HG02884 (cell line): ENCODE measurements at regions not wholly inside any gene's neighbourhood (a gene's known extent, or its start where the extent isn't known, plus 50 kb on each side); places are given as distances from the start of the nearest gene placed in this dataset.
A peak's percentile ranks its signal among the peaks of the same experiment; 100 is the strongest.
"Not testable (repeated sequence)": the region's sequence is repeated elsewhere in the genome, so short reads cannot be mapped to it uniquely, and the experiment has no call there.

Experiments used
- ATAC-seq: cut with Tn5 transposase; IDR thresholded peaks from one replicate; pipeline ENCODE4 v1.9.1; 2021; ENCODE audit warnings: mild to moderate bottlenecking, moderate library complexity; ENCODE audit not compliant: unreplicated experiment

DNA sequence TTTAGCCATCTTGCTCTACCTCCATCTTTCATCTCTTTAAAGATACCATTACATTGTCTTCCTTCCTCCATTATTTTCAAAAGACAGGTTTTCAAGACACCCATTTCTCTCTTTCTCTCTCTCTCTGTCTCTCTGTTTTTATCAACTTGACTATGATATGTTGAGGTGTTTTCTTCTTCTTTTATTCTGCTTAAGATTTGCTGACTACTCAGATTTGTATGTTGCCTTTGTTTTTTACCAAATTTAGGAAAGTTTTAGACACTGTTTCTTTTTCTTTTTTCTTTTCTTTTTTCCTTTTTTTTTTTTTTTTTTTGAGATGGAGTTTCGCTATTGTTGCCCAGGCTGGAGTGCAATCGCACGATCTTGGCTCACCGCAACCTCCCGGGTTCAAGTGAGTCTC lies 647.5 kb upstream of the VRK2 start:
- ATAC-seq: no peak

- no peak for ATAC-seq
Measured at GRCh38 chr2:57402096-57402495, 644.5 kb upstream of the VRK2 start.

DNA sequence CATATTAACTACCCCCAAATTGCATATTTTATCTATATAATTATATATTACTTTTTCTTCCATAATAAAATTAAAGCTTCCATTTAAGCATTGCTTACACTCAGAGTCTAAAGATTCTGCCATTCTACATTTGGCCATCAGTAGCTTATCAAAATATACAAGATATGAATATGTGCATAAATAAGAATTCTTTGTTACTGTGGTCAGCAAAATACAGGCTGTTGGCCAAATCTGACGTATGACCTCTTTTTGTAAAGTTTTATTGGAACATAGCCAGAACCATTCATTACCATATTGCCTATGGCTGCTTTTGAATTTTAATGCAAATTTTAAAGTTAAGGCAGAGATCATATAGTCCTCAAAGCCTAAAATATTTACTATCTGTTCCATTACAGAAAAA lies 643.9 kb upstream of the VRK2 start:
- no peak for ATAC-seq

GRCh38 chr2:57407772-57408201 lies 638.8 kb upstream of the VRK2 start:
- ATAC-seq: no peak

DNA sequence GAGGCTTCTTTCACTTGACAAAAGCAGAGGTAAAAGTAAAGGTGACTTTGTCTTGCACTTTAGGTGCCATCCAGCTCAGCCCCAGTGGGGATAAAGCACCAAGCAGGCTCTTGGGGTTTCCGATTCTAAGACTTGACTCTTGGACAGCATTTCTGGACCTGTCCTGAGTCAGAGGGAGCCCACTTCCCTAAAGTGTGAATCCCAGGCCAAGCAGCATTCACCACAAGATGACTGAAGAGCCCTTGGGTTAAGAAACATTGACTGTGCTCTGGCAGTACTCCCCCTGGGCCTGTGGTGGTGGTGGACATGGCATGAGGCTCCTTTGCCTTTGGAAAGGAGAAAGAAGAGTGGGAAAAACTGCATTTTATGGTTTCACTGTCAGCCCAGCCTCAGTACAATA lies 638.0 kb upstream of the VRK2 start:
- no peak for ATAC-seq

- no peak for ATAC-seq
Measured at GRCh38 chr2:57417007-57417406, 629.6 kb upstream of the VRK2 start.

GRCh38 chr2:57418859-57419346 lies 627.7 kb upstream of the VRK2 start:
- ATAC-seq: not testable (repeated sequence)

GRCh38 chr2:57429831-57430230 lies 616.8 kb upstream of the VRK2 start:
- ATAC-seq: peak; percentile 55

- ATAC-seq: no peak
Measured at GRCh38 chr2:57432528-57432927, 614.1 kb upstream of the VRK2 start.

- ATAC-seq: no peak
Measured at GRCh38 chr2:57434441-57434840, 612.2 kb upstream of the VRK2 start.

GRCh38 chr2:57434972-57435371 lies 611.6 kb upstream of the VRK2 start:
- ATAC-seq: no peak

DNA sequence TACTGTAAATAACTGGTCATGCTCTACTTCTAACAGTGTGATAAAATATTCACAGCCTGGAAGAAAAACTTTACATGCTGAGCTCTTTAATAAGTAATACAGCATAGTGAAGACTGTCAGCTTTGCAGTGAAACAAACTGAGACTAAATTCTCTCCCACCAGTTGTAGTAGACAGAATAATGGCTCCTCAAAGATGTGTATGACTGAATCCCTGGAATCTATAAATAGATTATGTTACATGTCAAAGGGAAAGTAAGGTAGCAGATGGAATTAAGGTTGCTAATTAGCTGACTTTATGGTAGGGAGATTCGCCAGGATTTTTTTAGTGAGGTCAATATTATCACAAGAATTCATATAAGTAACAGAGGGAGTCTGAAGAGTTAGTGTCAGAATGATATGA lies 609.5 kb upstream of the VRK2 start:
- no peak for ATAC-seq

- no peak for ATAC-seq
Measured at GRCh38 chr2:57440437-57440836, 606.2 kb upstream of the VRK2 start.

DNA sequence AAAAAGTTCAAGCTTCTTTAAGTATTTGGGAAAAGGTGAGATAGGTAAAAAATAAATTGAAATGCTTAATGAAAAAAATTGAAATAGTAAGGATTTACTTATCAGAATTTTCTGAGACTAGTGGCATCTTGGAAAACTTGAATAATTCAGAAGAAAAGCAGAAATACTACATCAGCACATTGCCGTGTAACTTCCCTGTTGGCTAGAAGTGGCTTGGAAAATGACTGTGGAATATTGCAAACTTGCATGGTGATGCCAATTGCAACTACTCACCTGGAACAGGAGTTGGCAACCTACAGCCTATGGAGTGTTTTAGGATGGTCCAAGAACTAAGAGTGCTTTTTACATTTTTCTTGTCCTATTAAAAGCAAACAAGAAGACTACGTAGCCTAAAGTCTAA lies 603.5 kb upstream of the VRK2 start:
- ATAC-seq: no peak

- no peak for ATAC-seq
Measured at GRCh38 chr2:57443973-57444521, 602.6 kb upstream of the VRK2 start.

GRCh38 chr2:57444752-57445430 lies 601.7 kb upstream of the VRK2 start:
- ATAC-seq: no peak

DNA sequence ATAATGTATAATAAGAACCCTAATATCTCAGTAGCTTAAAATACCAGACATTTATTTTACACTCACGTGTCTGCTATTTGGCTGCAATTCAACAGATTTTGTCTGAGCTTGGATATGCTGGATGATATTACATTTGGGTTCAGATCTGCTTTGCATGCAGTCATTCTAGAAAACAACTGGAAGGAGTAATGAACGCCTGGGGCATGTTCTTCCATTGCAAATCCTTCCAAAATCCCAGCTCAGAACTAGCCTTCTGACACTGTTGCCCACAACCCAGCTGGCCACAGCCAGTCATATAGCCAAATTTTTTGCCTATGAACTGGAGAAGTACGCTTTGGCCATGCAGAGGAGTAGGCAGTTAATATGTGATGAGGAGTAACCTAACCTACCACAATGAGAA lies 597.8 kb upstream of the VRK2 start:
- no peak for ATAC-seq

DNA sequence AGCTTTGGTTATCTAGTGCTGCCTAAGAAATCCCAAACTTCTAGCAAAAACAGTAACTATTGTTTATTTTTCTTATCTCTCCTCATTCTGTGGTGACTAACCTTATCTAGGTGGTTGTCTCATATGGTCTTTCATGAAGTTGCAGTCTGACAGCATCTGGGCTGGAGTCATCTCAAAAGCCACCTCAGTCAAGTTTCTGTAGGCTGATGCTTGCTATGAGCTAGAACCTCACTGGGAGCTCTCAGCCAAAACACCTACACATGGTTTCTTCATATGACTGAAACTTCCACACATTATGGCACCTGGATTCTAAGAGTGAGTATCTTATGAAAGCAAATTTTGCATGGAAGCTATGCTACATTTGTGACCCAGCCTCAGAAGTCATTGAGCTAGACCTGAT lies 596.4 kb upstream of the VRK2 start:
- peak; percentile 98 for ATAC-seq

GRCh38 chr2:57452634-57453033 lies 594.0 kb upstream of the VRK2 start:
- ATAC-seq: no peak

DNA sequence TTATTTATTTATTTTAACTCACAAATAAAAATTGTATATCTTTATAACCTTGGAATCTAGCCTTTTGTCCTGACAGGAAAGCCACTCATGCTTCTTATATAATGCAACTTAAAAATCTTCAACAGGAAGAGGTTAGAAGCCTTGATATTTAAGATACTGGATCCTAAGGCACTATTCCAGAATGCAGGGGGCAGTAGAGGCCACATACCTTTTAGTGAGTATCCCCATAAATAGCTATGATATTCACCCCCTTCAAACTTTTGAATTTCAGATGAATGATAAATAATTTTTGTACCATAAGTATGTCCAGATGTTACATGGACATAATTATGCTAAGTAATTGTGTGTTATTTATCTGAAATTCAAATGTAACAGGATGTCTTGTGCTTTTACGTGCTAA lies 592.7 kb upstream of the VRK2 start:
- ATAC-seq: no peak

DNA sequence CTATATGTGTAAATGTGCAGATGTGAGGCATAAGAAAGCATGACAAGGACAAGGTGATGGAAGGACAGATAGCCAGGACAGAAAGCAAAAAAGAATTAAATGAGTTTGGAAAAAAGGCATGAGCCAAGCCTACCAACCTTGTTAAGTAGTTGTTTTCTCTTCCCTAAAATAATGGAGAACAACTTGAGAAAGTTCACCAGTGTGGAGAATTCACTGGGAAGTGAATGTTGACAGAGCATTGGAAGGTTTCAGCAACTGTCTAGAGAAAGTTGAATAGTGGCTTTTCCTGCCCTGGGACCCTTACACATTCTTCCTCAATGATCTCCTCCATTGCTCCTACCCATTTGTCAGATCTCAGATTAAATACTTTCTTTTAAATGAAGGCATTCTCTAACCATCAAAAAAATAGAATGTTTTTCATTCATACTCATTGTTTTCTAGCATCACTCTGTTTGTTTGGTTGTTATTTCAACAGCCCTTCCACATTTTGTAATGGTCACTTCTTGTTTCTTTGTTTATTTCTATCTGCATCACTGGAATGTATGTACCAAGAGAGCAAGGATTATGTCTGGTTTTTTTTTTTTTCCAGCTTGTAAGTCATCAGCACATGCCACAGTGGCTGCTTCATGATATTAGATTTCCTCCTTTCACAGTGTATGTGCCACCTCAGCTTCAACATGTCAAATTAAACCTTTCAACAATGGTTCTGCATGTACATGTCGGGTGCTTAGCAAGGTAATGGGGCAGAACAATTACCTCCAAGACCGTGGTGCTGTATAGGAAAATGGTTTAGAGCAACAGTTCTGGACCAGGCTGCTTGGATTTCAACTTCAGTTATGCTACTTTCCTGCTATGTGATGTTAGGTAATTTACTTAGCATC lies 586.0 kb upstream of the VRK2 start:
- no peak for ATAC-seq

- ATAC-seq: no peak
Measured at GRCh38 chr2:57461624-57462023, 585.0 kb upstream of the VRK2 start.
